GM12878 (cell line): ENCODE measurements at regions not wholly inside any gene's neighbourhood (a gene's known extent, or its start where the extent isn't known, plus 50 kb on each side); places are given as distances from the start of the nearest gene placed in this dataset.

Experiments used
- ATAC-seq: fragments of 200-7000 bp; cut with Tn5 transposase; 3 replicates; pipeline ENCODE4 v1.9.1; 2020; ENCODE audit warnings: mild to moderate bottlenecking, moderate library complexity
- BruUV-seq: library from RNA; stranded (reverse); fragments of 400-500 nt; replicated peaks from 2 replicates; lab custom pipeline; 2021; lab: Mats Ljungman, UMichigan
- CTCF ChIA-PET: fragments of 300-600 bp; sonication (Branson Sonifier 250); formaldehyde crosslinking; extraction: SDS; loops from one replicate; lab custom pipeline; 2021; ENCODE audit warnings: inconsistent platforms; lab: Yijun Ruan, JAX
- POLR2A ChIA-PET: fragments of 350-600 bp; formaldehyde crosslinking; extraction: SDS; loops from one replicate; lab custom pipeline; 2021; ENCODE audit warnings: inconsistent platforms; lab: Charles Lee
- RAD21 ChIA-PET: fragments of 300-600 bp; sonication (Branson Sonifier 250); formaldehyde crosslinking; loops from one replicate; lab custom pipeline; 2023; ENCODE audit warnings: antibody characterized with exemption; ENCODE audit not compliant: unreplicated experiment; lab: Charles Lee
- SMC1A ChIA-PET: fragments of 300-600 bp; sonication (Branson Sonifier 250); formaldehyde crosslinking; loops from one replicate; lab custom pipeline; 2023; ENCODE audit not compliant: unreplicated experiment, uncharacterized antibody; lab: Charles Lee
- DNase-seq: peaks from one replicate; pipeline ENCODE4 v3.0.0-alpha.2; 2011; ENCODE audit warnings: low read depth, low spot score
- FAIRE-seq: peaks from 3 replicates; lab custom pipeline; 2011; peaks lifted over from hg19 to GRCh38; lab: Jason Lieb, UNC
- H2AFZ ChIP-seq: 2 replicates; pipeline ENCODE4 v1.6.0; 2011; ENCODE audit warnings: low read depth, low read length, control low read depth; ENCODE audit not compliant: control insufficient read depth
- H3K27ac ChIP-seq: 2 replicates; pipeline ENCODE4 v1.5.1; 2011; ENCODE audit warnings: control low read depth; ENCODE audit not compliant: control insufficient read depth, insufficient read depth
- H3K27me3 ChIP-seq, 2 experiments: replicated peaks in 1 of 2; 2 replicates each; pipeline versions ENCODE4 v1.6.0 to v1.6.1; 2011; ENCODE audit warnings: low read length in 1 of 2; ENCODE audit not compliant: control insufficient read depth in 2 of 2, insufficient read depth in 2 of 2
- H3K36me3 ChIP-seq, 2 experiments: 2 replicates each; pipeline ENCODE4 v1.5.1; 2011; ENCODE audit warnings: low read length in 1 of 2; ENCODE audit not compliant: control insufficient read depth in 2 of 2, insufficient read depth in 2 of 2
- H3K4me1 ChIP-seq: 2 replicates; pipeline ENCODE4 v1.6.1; 2011; ENCODE audit warnings: mild to moderate bottlenecking, low read length, moderate library complexity, mixed read lengths; ENCODE audit not compliant: control insufficient read depth, insufficient read depth
- H3K4me2 ChIP-seq: 2 replicates; pipeline ENCODE4 v1.6.0; 2011; ENCODE audit warnings: control low read depth; ENCODE audit not compliant: control insufficient read depth, insufficient read depth
- H3K4me3 ChIP-seq: fragments of 200-600 bp; sonication (generic); 2 replicates; pipeline ENCODE4 v1.5.1; 2016
- H3K79me2 ChIP-seq: 2 replicates; pipeline ENCODE4 v1.6.0; 2011; ENCODE audit warnings: low read length; ENCODE audit not compliant: control insufficient read depth, insufficient read depth
- H3K9ac ChIP-seq: 2 replicates; pipeline ENCODE4 v1.8.0; 2011; ENCODE audit warnings: low read length, control low read depth, mixed read lengths; ENCODE audit not compliant: control insufficient read depth, insufficient read depth
- H3K9me3 ChIP-seq: replicated peaks from 3 replicates; pipeline ENCODE4 v1.5.1; 2011; ENCODE audit warnings: mild to moderate bottlenecking, low read length; ENCODE audit not compliant: control insufficient read depth, insufficient read depth
- H4K20me1 ChIP-seq: 2 replicates; pipeline ENCODE4 v1.6.0; 2011; ENCODE audit not compliant: control insufficient read depth, insufficient read depth
- HDGF ChIP-seq: fragments of 450-650 bp; IDR thresholded peaks from 2 replicates; pipeline ENCODE4 v1.6.1; 2016; ENCODE audit warnings: antibody characterized with exemption
- MTA2 ChIP-seq: fragments of 450-650 bp; IDR thresholded peaks from 2 replicates; pipeline ENCODE4 v1.6.1; 2016; ENCODE audit warnings: low read depth, mild to moderate bottlenecking, moderate library complexity
- POLR2A ChIP-seq: IDR thresholded peaks from 2 replicates; pipeline ENCODE4 v1.6.1; 2011; ENCODE audit warnings: low read depth, mild to moderate bottlenecking, low read length
- SKIL ChIP-seq: fragments of 450-650 bp; IDR thresholded peaks from 2 replicates; pipeline ENCODE4 v1.6.1; 2017; ENCODE audit warnings: mild to moderate bottlenecking, low read depth, inconsistent platforms; ENCODE audit not compliant: poor library complexity, severe bottlenecking
- WGBS: methylation state at CpG from one replicate; pipeline ENCODE4 v1.1.6; 2016; ENCODE audit warnings: low lambda C conversion rate; ENCODE audit not compliant: insufficient replicate concordance, insufficient coverage; ENCODE audit errors: missing lambda C conversion rate; 5-methylcytosine and 5-hydroxymethylcytosine counted together
- in situ Hi-C: fragments of 300-500 bp; cut with MboI; formaldehyde crosslinking; loops from 9 replicates; pipeline ENCODE4 v1.14.3; 2018; ENCODE audit warnings: mixed read lengths
- intact Hi-C: fragments of 100-400 bp; cut with micrococcal nuclease; formaldehyde crosslinking; loops from one replicate; pipeline ENCODE4 v1.14.2; 2022; ENCODE audit not compliant: unreplicated experiment
- TF ChIP-seq, protein P1 (sequence below): IDR thresholded peaks from 2 replicates; pipeline ENCODE4 v1.6.1; 2011; ENCODE audit warnings: borderline replicate concordance, low read depth, mild to moderate bottlenecking, moderate library complexity, low read length; ENCODE audit not compliant: insufficient read depth, poor library complexity, severe bottlenecking

- H3K27me3 ChIP-seq: no peaks in the 10 kb centered on the region
- CTCF ChIA-PET: no interaction called here
- no peaks in the 10 kb centered on the region for H3K36me3 ChIP-seq
- SMC1A ChIA-PET: no interaction called here
- no TSS peak for BruUV-seq
- TF ChIP-seq MTA2: no peak
- TF ChIP-seq, protein P1, sequence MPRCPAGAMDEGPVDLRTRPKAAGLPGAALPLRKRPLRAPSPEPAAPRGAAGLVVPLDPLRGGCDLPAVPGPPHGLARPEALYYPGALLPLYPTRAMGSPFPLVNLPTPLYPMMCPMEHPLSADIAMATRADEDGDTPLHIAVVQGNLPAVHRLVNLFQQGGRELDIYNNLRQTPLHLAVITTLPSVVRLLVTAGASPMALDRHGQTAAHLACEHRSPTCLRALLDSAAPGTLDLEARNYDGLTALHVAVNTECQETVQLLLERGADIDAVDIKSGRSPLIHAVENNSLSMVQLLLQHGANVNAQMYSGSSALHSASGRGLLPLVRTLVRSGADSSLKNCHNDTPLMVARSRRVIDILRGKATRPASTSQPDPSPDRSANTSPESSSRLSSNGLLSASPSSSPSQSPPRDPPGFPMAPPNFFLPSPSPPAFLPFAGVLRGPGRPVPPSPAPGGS: no peak
- no peak for TF ChIP-seq SKIL
- no peak for TF ChIP-seq POLR2A
- TF ChIP-seq HDGF: no peak
- ATAC-seq: no peak
- RAD21 ChIA-PET: no interaction called here
- POLR2A ChIA-PET: no interaction called here
- H2AFZ ChIP-seq: no peak overlapping the region
- H3K4me2 ChIP-seq: no peak overlapping the region
- in situ Hi-C loops: no loop called here
- H3K9ac ChIP-seq: no peak overlapping the region
- FAIRE-seq: no peak
- H4K20me1 ChIP-seq: no peaks in the 10 kb centered on the region
- no peak overlapping the region for H3K27ac ChIP-seq
- H3K4me1 ChIP-seq: no peaks in the 10 kb centered on the region
- intact Hi-C loops: no loop called here
- no peak overlapping the region for H3K4me3 ChIP-seq
- no peak for DNase-seq
- WGBS: 0% methylated on average over 1 of the region's 1 CpG
- no peaks in the 10 kb centered on the region for H3K9me3 ChIP-seq
- H3K79me2 ChIP-seq: no peaks in the 10 kb centered on the region
Measured at GRCh38 chr4:144403893-144404292, 242.1 kb upstream of the HHIP start.
